ENCODE measurements at regions not wholly inside any gene's neighbourhood (a gene's known extent, or its start where the extent isn't known, plus 50 kb on each side); places are given as distances from the start of the nearest gene placed in this dataset.

DNA sequence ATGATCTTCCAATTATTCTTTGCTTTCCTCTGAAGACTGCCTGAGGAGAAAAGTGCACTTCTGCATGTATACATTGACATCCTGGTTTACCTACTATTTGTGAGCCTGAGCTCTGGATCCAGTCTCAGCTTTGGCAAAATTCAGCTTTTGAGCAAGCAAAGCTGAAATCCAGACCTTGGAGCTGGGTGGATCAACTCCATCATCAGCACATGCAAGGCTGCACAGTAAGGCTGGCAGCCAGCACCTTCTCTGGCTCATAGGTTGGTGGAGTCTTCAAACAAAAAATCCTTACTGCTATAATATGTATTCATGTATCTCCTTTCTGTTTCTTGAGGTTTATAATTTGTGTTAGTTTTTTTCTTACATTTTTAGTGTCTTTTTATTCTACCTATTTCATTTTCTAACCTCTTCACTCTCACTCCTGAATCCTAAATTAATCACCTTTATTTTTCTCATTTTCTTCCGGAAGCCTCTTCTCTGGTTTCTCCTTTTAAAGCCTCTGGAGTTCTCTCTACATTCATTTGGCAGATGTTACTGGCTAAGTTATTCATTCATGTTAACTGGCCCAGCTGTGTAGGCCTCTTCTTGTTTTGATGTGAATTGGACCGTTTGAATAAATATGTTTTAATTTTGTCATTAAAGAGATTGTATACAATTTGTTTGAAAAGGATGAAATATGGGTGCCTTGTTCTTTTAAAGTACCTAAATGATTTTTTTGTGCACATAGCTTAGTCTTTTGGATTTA lies 224.8 kb downstream of the DACT1 start:
- Histone ChIP-seq H3K27me3 (ENCODE audit: control insufficient read depth in 1 of 2, insufficient read depth in 2 of 2, low read length in 1 of 2) (no peaks in the 10 kb centered on the region), H3K4me1 (ENCODE audit: control insufficient read depth in 1 of 2, insufficient read depth in 2 of 2, low read length in 2 of 2) (peaks cover 0 to 6% of the 10 kb centered on the region in 2 donors), H3K36me3 (ENCODE audit: control insufficient read depth in 1 of 2, insufficient read depth in 2 of 2, low read length in 1 of 2) (no peaks in the 10 kb centered on the region), H3K4me3 (ENCODE audit: low read length in 2 of 2) (no peak overlapping the region), H3K27ac (ENCODE audit: low read depth in 1 of 2, low read length in 2 of 2) (no peak overlapping the region), H3K9me3 (ENCODE audit: control insufficient read depth, low read length) (no peaks in the 10 kb centered on the region)
- intact Hi-C loops (cut with DNase I) = no loop called here
- WGBS, 2 donors = 93 to 97% methylated on average over 2 of the region's 2 CpGs
- DNase-seq = no peak
- ATAC-seq (ENCODE audit: low FRiP score) = no peak

DNA sequence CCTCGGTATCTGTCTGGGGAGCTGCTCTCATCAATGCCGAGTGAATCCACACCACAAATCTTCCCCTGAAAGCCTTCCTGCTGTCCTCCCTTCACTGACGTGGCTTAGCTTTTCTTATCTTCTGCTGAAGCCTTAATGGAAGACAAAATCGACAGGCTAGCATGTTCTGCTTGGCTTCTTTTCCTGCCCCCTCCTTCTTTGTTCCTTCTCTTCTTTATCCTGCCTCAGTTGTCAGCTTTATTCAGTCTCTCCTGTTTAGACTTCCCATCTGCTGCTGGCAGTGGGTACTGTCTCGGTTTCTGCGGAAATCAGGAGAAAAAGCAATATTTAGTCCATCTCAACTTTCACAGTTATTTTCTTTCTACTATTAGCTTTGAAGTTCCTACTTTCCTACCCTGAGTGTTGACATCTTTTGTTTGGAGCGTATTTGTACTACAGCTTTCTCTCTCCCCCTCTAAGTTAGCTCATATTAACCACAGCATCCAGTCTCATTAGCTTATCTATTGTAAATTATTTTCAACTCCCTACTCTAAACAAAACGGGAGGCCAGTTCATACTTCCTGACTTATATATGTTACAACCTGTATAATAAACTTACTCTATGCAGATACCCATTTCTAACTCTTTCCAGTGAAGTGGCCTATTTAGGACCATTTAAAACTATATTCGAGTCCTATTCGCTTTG lies 226.0 kb downstream of the DACT1 start:
- Histone ChIP-seq H3K4me1 (ENCODE audit: control insufficient read depth in 1 of 2, insufficient read depth in 2 of 2, low read length in 2 of 2) (peaks cover 0 to 6% of the 10 kb centered on the region in 2 donors), H3K36me3 (ENCODE audit: control insufficient read depth in 1 of 2, insufficient read depth in 2 of 2, low read length in 1 of 2) (no peaks in the 10 kb centered on the region), H3K9me3 (ENCODE audit: control insufficient read depth, low read length) (no peaks in the 10 kb centered on the region), H3K27me3 (ENCODE audit: control insufficient read depth in 1 of 2, insufficient read depth in 2 of 2, low read length in 1 of 2) (no peaks in the 10 kb centered on the region), H3K27ac (ENCODE audit: low read depth in 1 of 2, low read length in 2 of 2) (no peak overlapping the region), H3K4me3 (ENCODE audit: low read length in 2 of 2) (no peak overlapping the region)
- ATAC-seq (ENCODE audit: low FRiP score) (no peak), DNase-seq (no peak)
- 85 to 91% methylated on average over 10 of the region's 10 CpGs for WGBS, 2 donors
- intact Hi-C loops (cut with DNase I) = no loop called here

DNA sequence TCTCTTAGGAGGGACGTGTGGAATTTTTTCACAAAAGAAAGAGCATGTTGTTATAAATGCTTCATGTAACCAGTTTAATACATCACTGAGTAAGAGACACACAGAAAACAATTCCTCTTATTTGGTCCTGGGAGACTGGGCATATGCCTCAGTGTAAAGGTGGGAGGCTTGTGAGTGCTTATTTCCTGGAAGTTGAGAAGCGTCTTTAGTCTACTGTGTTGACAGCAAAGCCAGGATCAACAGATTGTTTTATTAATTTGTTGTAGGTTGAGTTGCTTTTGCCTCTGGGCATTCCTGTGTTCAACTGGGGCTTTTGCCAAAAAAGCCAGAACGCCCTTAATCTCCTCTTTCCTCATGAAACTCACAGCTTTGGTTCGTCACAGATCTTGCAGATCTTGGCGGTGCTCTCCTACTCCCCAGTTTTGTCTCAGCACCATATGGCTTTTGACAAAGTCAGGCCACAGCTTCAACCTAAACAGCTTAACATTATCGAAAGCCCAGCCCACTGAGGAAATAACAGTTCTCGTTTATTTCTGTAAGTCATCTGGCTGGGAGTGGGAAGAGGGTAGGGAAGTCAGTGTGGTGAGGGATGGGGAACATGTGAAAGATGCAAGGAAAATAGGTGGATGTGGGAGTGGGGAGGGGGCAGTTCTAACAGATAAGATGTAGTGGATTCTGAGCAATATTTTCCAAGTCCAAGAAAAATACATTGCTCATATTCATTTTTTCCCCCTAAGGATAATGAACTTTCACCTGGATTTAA lies 227.2 kb downstream of the DACT1 start:
- Histone ChIP-seq H3K9me3 (ENCODE audit: control insufficient read depth, low read length) (no peaks in the 10 kb centered on the region), H3K27me3 (ENCODE audit: control insufficient read depth in 1 of 2, insufficient read depth in 2 of 2, low read length in 1 of 2) (no peaks in the 10 kb centered on the region), H3K27ac (ENCODE audit: low read depth in 1 of 2, low read length in 2 of 2) (no peak overlapping the region), H3K4me3 (ENCODE audit: low read length in 2 of 2) (no peak overlapping the region), H3K4me1 (ENCODE audit: control insufficient read depth in 1 of 2, insufficient read depth in 2 of 2, low read length in 2 of 2) (peaks cover 0 to 6% of the 10 kb centered on the region in 2 donors), H3K36me3 (ENCODE audit: control insufficient read depth in 1 of 2, insufficient read depth in 2 of 2, low read length in 1 of 2) (no peaks in the 10 kb centered on the region)
- intact Hi-C loops (cut with DNase I) = no loop called here
- 34 to 37% methylated on average over 7 of the region's 7 CpGs for WGBS, 2 donors
- DNase-seq (no peak), ATAC-seq (ENCODE audit: low FRiP score) (no peak)

DNA sequence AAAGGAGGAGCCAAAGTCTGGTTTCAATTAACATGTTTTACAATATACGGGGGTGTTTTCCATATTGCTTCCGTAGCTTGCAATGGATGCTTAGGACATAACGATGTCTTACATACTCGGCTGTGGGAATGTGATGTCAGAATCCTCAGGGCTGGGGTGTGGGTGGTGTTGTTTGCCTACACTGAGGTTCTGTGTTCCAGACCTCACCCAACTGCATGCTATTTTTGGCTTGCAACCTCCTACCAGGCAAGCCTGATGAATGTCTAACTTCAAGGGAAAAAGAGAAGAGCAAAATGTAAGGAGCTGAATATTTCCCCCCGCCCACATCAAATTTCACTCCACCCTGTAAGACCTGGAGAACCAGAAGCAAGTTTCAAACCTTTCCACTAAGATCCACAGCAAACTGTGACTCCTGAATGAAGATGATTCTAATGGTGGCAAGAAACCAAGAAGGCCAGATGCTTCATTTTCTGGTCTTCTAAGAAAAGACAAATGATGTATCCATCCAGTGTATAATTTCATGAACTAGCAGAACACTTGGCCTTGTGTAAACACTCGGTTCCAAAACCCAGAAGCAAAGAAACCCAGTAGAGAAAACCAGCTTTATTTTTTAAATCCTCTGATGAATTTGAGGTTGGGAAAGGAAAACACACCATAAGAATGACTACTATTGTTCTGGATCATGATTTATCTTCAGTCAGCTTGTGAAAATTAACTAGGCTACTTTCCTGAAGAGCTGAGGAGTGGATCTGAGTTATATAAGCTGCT lies 227.9 kb downstream of the DACT1 start:
- Histone ChIP-seq H3K27ac (ENCODE audit: low read depth in 1 of 2, low read length in 2 of 2) (no peak overlapping the region), H3K9me3 (ENCODE audit: control insufficient read depth, low read length) (no peaks in the 10 kb centered on the region), H3K4me1 (ENCODE audit: control insufficient read depth in 1 of 2, insufficient read depth in 2 of 2, low read length in 2 of 2) (peaks cover 0 to 6% of the 10 kb centered on the region in 2 donors), H3K36me3 (ENCODE audit: control insufficient read depth in 1 of 2, insufficient read depth in 2 of 2, low read length in 1 of 2) (no peaks in the 10 kb centered on the region), H3K27me3 (ENCODE audit: control insufficient read depth in 1 of 2, insufficient read depth in 2 of 2, low read length in 1 of 2) (no peaks in the 10 kb centered on the region), H3K4me3 (ENCODE audit: low read length in 2 of 2) (no peak overlapping the region)
- 66 to 72% methylated on average over 6 of the region's 6 CpGs for WGBS, 2 donors
- intact Hi-C loops (cut with DNase I) = no loop called here
- no peak for DNase-seq
- ATAC-seq (ENCODE audit: low FRiP score) = no peak

DNA sequence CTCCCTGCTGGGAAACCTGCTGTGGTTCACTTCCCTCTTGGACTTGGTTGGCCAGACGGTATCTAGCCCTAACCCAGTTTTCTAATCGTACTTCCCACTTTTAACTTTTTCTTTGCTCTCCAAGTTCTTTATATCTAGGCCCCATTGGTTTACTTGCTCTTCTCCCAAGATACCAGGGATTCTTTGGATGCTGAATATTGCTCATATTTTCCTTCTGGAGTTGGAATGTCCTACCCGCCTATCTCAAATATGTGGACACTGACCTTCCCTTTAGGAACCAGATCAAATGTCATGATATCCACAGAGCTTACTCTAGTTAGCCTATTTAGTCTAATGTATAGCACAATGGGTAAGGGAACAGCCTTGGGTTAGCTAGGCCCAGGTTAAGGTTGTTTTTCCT lies 228.6 kb downstream of the DACT1 start:
- Histone ChIP-seq H3K4me3 (ENCODE audit: low read length in 2 of 2) (no peak overlapping the region), H3K27ac (ENCODE audit: low read depth in 1 of 2, low read length in 2 of 2) (no peak overlapping the region), H3K27me3 (ENCODE audit: control insufficient read depth in 1 of 2, insufficient read depth in 2 of 2, low read length in 1 of 2) (no peaks in the 10 kb centered on the region), H3K9me3 (ENCODE audit: control insufficient read depth, low read length) (no peaks in the 10 kb centered on the region), H3K36me3 (ENCODE audit: control insufficient read depth in 1 of 2, insufficient read depth in 2 of 2, low read length in 1 of 2) (no peaks in the 10 kb centered on the region), H3K4me1 (ENCODE audit: control insufficient read depth in 1 of 2, insufficient read depth in 2 of 2, low read length in 2 of 2) (peaks cover 0 to 6% of the 10 kb centered on the region in 2 donors)
- intact Hi-C loops (cut with DNase I) = no loop called here
- WGBS, 2 donors = 84 to 94% methylated on average over 3 of the region's 3 CpGs
- DNase-seq = no peak
- ATAC-seq (ENCODE audit: low FRiP score) = no peak

DNA sequence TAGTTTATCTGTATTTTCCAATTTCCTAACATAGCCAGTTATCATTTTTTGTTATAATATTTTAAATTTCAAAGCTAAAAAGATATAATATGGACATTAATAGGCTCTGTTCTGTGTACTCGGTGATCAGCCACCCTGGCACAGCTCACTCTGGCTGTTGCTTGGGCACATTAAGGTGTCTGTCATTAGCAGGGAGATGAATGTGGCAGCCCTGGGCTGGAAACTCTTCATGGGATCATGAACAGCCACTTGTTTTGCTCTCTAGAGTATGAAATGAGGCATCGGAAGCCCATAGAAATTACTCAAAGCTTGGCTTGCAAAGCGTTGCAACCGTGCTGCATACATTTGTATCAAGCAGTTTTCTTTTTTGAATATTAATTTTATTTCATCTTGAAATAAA lies 233.2 kb downstream of the DACT1 start:
- intact Hi-C loops (cut with DNase I) = no loop called here
- WGBS, 2 donors = 88 to 94% methylated on average over 4 of the region's 4 CpGs
- ATAC-seq (ENCODE audit: low FRiP score) = no peak
- H3K36me3 ChIP-seq (ENCODE audit: control insufficient read depth in 1 of 2, insufficient read depth in 2 of 2, low read length in 1 of 2) = no peaks in the 10 kb centered on the region
- no peaks in the 10 kb centered on the region for H3K4me1 ChIP-seq (ENCODE audit: control insufficient read depth in 1 of 2, insufficient read depth in 2 of 2, low read length in 2 of 2)
- no peak overlapping the region for H3K27ac ChIP-seq (ENCODE audit: low read depth in 1 of 2, low read length in 2 of 2)
- no peak overlapping the region for H3K4me3 ChIP-seq (ENCODE audit: low read length in 2 of 2)
- DNase-seq = no peak
- H3K27me3 ChIP-seq (ENCODE audit: control insufficient read depth in 1 of 2, insufficient read depth in 2 of 2, low read length in 1 of 2) = no peaks in the 10 kb centered on the region
- no peaks in the 10 kb centered on the region for H3K9me3 ChIP-seq (ENCODE audit: control insufficient read depth, low read length)

DNA sequence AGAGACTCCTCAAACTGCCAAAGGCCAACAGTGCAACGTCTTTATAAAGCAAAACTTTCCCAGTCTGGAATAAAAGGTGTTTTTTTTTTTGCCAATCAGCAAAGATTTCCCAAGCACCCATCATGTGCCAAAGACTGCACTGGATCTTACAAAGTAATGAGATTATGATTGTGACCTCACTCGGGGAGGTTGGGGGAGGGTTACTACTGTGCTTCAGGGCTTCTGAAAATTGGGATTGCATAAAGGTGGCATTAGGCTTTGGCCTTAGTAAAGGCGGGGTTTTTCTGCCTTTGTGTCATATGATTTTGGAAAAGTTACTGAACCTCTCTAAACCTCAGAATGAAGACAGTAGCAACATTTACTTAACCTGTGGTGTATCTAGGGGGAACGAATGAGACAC lies 233.8 kb downstream of the DACT1 start:
- no peaks in the 10 kb centered on the region for H3K9me3 ChIP-seq (ENCODE audit: control insufficient read depth, low read length)
- intact Hi-C loops (cut with DNase I) = no loop called here
- no peaks in the 10 kb centered on the region for H3K27me3 ChIP-seq (ENCODE audit: control insufficient read depth in 1 of 2, insufficient read depth in 2 of 2, low read length in 1 of 2)
- H3K4me1 ChIP-seq (ENCODE audit: control insufficient read depth in 1 of 2, insufficient read depth in 2 of 2, low read length in 2 of 2) = no peaks in the 10 kb centered on the region
- 62 to 76% methylated on average over 4 of the region's 4 CpGs for WGBS, 2 donors
- H3K27ac ChIP-seq (ENCODE audit: low read depth in 1 of 2, low read length in 2 of 2) = no peak overlapping the region
- ATAC-seq (ENCODE audit: low FRiP score) (no peak), DNase-seq (no peak)
- no peak overlapping the region for H3K4me3 ChIP-seq (ENCODE audit: low read length in 2 of 2)
- H3K36me3 ChIP-seq (ENCODE audit: control insufficient read depth in 1 of 2, insufficient read depth in 2 of 2, low read length in 1 of 2) = no peaks in the 10 kb centered on the region

DNA sequence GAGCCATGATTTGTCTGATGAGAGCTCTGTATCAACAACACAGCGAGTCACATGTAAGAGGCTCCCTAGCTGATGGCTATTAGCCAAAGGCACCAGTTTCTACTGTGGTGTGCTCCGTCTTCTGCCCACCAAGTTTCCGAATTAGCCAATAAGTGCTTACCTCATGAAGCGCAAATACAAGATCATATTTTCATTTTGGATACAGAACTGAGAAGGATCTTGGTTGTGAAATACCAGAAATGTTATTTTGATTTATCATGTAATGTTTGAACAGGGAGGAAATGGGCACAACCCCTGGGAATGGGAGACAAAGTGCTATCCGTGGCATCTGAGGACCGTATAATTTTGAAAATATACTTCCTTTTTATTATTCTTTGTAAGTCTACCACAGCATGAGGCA lies 234.3 kb downstream of the DACT1 start:
- H3K9me3 ChIP-seq (ENCODE audit: control insufficient read depth, low read length) = no peaks in the 10 kb centered on the region
- no peak for ATAC-seq (ENCODE audit: low FRiP score)
- H3K27me3 ChIP-seq (ENCODE audit: control insufficient read depth in 1 of 2, insufficient read depth in 2 of 2, low read length in 1 of 2) = no peaks in the 10 kb centered on the region
- no peak overlapping the region for H3K4me3 ChIP-seq (ENCODE audit: low read length in 2 of 2)
- H3K27ac ChIP-seq (ENCODE audit: low read depth in 1 of 2, low read length in 2 of 2) = no peak overlapping the region
- no peaks in the 10 kb centered on the region for H3K36me3 ChIP-seq (ENCODE audit: control insufficient read depth in 1 of 2, insufficient read depth in 2 of 2, low read length in 1 of 2)
- intact Hi-C loops (cut with DNase I) = no loop called here
- no peaks in the 10 kb centered on the region for H3K4me1 ChIP-seq (ENCODE audit: control insufficient read depth in 1 of 2, insufficient read depth in 2 of 2, low read length in 2 of 2)
- no peak for DNase-seq
- WGBS, 2 donors = 16 to 39% methylated on average over 6 of the region's 6 CpGs
